ENCODE measurements at regions not wholly inside any gene's neighbourhood (a gene's known extent, or its start where the extent isn't known, plus 50 kb on each side); places are given as distances from the start of the nearest gene placed in this dataset.

DNA sequence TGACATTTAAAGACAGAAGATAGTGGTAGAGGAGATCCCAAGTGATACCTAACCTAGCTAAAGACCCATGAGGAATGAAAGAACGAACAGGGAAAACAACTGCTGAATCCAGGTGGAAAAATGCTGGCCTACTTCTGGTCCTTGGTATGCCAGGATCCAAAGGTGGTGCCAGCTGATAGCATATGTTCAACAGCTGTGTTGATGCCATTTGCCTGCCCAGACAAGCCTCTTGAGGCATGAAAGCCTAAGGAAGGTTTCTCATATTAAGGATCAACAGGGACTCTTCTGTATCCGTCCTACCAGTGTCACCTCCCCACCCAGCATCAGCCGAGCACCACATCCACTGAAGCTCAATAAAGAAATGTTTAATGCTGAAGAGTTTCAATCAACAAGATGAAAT lies 225.7 kb upstream of the DMRT1 start:
- no peaks in the 10 kb centered on the region for H3K27me3 ChIP-seq (ENCODE audit: insufficient read depth in 3 of 3, low read length in 2 of 3)
- ATAC-seq = no peak
- WGBS, 3 donors = 68 to 76% (median 71%) methylated on average over 3 of the region's 3 CpGs
- no peaks in the 10 kb centered on the region for H3K36me3 ChIP-seq (ENCODE audit: insufficient read depth in 1 of 2, low read depth in 1 of 2)
- H3K27ac ChIP-seq = no peak overlapping the region
- H3K9me3 ChIP-seq = no peaks in the 10 kb centered on the region
- H3K4me3 ChIP-seq = no peak overlapping the region
- TF ChIP-seq, protein P1, sequence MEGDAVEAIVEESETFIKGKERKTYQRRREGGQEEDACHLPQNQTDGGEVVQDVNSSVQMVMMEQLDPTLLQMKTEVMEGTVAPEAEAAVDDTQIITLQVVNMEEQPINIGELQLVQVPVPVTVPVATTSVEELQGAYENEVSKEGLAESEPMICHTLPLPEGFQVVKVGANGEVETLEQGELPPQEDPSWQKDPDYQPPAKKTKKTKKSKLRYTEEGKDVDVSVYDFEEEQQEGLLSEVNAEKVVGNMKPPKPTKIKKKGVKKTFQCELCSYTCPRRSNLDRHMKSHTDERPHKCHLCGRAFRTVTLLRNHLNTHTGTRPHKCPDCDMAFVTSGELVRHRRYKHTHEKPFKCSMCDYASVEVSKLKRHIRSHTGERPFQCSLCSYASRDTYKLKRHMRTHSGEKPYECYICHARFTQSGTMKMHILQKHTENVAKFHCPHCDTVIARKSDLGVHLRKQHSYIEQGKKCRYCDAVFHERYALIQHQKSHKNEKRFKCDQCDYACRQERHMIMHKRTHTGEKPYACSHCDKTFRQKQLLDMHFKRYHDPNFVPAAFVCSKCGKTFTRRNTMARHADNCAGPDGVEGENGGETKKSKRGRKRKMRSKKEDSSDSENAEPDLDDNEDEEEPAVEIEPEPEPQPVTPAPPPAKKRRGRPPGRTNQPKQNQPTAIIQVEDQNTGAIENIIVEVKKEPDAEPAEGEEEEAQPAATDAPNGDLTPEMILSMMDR (IDR thresholded peaks at IDR 0.05) = no peak
- peaks cover 5% of the 10 kb centered on the region for H3K4me1 ChIP-seq
- intact Hi-C loops (cut with DNase I) = loop anchor here (10.0 kb wide), 3 partner anchors 231 to 389 kb away; no protein-coding TSS in a partner anchor
- no peak for DNase-seq

GRCh38 chr9:616694-617093 lies 224.8 kb upstream of the DMRT1 start:
- no peak for ATAC-seq
- WGBS, 3 donors = 65 to 66% (median 66%) methylated on average over 4 of the region's 4 CpGs
- H3K4me1 ChIP-seq = peaks cover 14% of the 10 kb centered on the region

DNA sequence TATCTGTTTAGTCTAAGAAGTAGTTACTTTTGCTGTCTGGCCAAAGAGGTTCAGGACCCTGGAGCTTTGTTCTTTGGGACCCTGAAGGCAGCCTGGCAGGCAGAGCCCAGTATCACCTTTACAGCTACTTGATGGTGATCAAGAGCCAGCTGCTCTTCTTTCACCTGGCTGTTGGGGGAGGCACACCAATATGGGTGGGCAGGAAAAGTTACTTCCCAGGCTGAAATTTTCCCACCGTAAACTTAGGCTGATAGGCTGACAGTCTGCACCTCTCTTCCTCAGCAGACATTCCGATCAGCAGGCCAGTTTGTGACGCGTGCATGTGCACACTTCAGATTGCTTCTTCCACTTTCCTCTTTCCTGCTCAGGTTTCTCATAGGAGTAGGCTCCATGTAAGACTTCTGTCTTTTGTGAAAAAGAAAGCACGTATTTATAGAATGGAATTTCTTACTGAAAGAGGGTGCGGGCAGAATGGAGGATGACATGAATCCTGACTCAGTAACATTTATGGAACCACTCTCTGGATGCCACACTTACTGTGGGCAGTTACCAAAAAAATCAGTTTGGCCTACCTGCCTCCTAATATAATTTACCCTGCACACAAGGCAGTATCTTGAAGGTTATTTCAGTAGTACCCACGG lies 223.9 kb upstream of the DMRT1 start:
- intact Hi-C loops (cut with DNase I) = loop anchor here (10.0 kb wide), 3 partner anchors 233 to 387 kb away; no protein-coding TSS in a partner anchor
- H3K27ac ChIP-seq = no peak overlapping the region
- no peak for ATAC-seq

More at GRCh38 chr9:616694-617093, 224.8 kb upstream of the DMRT1 start:
- intact Hi-C loops (cut with DNase I) = loop anchor here (10.0 kb wide), 3 partner anchors 232 to 388 kb away; no protein-coding TSS in a partner anchor
- Histone ChIP-seq H3K36me3 (ENCODE audit: insufficient read depth in 1 of 2, low read depth in 1 of 2) (no peaks in the 10 kb centered on the region), H3K27ac (no peak overlapping the region), H3K27me3 (ENCODE audit: insufficient read depth in 3 of 3, low read length in 2 of 3) (no peaks in the 10 kb centered on the region), H3K9me3 (no peaks in the 10 kb centered on the region), H3K4me3 (no peak overlapping the region)
- TF ChIP-seq, protein P1 (IDR thresholded peaks at IDR 0.05) = no peak
- DNase-seq = no peak

GRCh38 chr9:618478-618877 lies 223.0 kb upstream of the DMRT1 start:
- DNase-seq = no peak
- H3K9me3 ChIP-seq = no peaks in the 10 kb centered on the region
- no peak overlapping the region for H3K27ac ChIP-seq
- no peak overlapping the region for H3K4me3 ChIP-seq
- no peaks in the 10 kb centered on the region for H3K36me3 ChIP-seq (ENCODE audit: insufficient read depth in 1 of 2, low read depth in 1 of 2)
- TF ChIP-seq, protein P1 (IDR thresholded peaks at IDR 0.05) = no peak
- peaks cover 14% of the 10 kb centered on the region for H3K4me1 ChIP-seq
- no peak for ATAC-seq
- intact Hi-C loops (cut with DNase I) = loop anchor here (10.0 kb wide), 3 partner anchors 234 to 386 kb away; no protein-coding TSS in a partner anchor
- 77 to 95% (median 87%) methylated on average over 5 of the region's 5 CpGs for WGBS, 3 donors
- H3K27me3 ChIP-seq (ENCODE audit: insufficient read depth in 3 of 3, low read length in 2 of 3) = no peaks in the 10 kb centered on the region

More for the DNA sequence above, 223.9 kb upstream of the DMRT1 start:
- Histone ChIP-seq H3K4me3 (no peak overlapping the region), H3K9me3 (no peaks in the 10 kb centered on the region), H3K36me3 (ENCODE audit: insufficient read depth in 1 of 2, low read depth in 1 of 2) (no peaks in the 10 kb centered on the region), H3K4me1 (peaks cover 14% of the 10 kb centered on the region), H3K27me3 (ENCODE audit: insufficient read depth in 3 of 3, low read length in 2 of 3) (no peaks in the 10 kb centered on the region)
- no peak for DNase-seq
- TF ChIP-seq, protein P1 (IDR thresholded peaks at IDR 0.05) = no peak
- WGBS, 3 donors = 82 to 91% (median 83%) methylated on average over 7 of the region's 7 CpGs

Data from psoas muscle (tissue), 7 donors.